GM19467 (cell line): ENCODE measurements at regions not wholly inside any gene's neighbourhood (a gene's known extent, or its start where the extent isn't known, plus 50 kb on each side); places are given as distances from the start of the nearest gene placed in this dataset.

Source experiments
- ATAC-seq: cut with Tn5 transposase; IDR thresholded peaks from one replicate; pipeline ENCODE4 v1.9.1; 2021; ENCODE audit warnings: mild to moderate bottlenecking, moderate library complexity; ENCODE audit not compliant: unreplicated experiment

DNA sequence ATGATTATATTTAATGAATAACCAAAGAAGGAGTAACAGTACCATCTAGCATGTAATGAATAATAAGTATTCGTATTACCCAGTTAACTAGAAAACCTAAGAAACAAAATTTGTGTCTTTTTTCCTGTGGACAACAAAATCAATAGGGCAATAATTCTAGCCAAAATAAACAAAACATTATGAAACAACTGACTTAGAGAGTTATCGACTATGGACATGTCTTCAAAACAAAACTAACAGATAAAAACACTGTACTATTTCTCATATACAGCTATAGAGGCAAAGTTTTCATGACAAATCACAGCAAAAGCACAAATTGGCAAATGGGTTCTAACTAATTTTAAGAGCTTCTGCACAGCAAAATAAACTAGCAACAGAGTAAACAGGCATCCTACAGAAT lies 224.1 kb downstream of the ALX1 start:
- ATAC-seq: no peak

DNA sequence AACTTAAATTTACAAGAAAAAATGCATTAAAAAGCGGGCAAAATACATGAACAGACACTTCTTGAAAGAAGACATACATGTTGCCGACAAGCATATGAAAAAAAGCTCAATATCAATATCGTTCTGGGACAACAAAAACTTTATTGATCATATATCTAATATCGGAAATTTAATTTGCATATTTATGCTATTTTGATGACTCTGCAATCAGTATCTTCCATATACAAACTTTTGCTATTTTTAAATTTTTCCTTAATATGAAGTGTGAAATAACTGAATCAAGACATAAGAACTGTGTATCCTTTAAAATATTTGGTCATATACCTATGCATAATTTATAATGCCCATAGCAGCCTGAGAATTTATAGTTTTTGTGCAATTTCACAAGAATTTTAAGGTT lies 224.6 kb downstream of the ALX1 start:
- ATAC-seq: no peak

DNA sequence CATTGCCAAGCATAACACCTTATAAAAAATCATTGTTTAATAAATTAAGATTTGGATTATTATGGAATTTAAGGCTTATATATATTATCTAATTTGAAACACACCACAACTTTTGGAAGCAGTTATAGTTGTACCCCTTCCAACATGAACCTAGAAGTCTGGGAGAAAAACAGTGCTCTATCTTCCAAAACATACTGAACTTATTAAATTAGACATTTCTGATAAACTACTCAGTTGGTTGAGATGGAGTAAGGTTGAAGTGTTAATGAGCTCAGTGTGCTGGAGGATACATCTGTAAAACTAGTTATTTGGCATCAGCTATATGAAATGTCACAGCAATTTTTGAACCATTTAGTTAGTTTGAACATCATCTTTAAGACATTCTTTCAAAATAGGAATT lies 227.4 kb downstream of the ALX1 start:
- no peak for ATAC-seq

DNA sequence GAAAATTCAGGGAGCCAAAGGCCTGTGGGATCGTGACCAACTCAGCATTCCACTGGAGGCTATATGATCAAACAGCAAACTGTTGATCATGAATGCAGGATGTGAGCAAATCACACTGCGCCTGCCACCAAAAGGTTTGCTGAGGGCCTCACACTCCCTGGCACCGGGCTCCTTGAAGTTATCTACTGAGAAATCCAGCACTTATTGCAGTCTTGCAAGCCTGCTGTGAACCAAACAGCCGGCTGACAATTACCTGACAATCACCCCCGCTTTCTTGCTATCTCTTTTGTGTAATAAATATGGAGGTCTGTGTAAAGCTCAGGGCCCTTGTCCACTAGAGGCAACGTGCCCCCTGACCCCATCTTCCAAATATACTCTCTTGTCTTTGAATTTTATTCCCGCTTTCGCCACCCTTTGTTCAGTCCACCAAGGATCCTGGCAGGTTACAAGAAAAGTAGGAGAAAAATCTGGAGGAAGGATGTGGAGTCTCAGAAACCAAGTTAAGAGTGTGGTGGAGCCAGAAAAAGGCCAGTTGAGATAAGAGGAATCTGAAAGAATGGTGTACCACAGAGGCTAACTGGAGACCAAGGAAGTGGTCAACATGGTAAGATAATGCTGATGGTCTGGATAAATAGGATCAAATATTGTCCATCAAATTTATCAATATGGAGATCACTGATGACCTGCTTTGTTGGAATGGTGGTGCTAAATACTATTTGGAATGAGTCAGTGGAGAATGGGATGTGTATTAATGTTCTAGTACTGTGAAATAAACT lies 229.2 kb downstream of the ALX1 start:
- peak; percentile 45 for ATAC-seq

DNA sequence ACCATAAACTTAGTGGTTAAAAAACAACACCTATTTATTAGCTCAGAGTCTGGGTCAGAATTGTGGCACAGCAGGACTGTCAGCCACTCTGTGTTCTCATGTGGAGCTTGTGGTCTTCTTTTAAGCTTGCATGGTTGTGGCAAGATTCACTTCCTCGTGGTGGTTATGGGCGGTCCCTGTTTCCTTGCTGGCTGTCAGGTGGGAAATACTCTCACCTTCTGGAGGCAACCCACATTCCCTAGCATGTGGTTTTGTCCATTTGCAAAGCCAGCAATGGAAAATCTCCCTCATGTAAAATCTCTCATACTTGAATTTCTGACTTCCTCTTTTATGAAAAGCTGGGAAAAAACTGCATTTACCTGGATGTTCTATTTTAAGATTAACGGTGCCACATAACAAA lies 229.8 kb downstream of the ALX1 start:
- peak; percentile 96 for ATAC-seq

DNA sequence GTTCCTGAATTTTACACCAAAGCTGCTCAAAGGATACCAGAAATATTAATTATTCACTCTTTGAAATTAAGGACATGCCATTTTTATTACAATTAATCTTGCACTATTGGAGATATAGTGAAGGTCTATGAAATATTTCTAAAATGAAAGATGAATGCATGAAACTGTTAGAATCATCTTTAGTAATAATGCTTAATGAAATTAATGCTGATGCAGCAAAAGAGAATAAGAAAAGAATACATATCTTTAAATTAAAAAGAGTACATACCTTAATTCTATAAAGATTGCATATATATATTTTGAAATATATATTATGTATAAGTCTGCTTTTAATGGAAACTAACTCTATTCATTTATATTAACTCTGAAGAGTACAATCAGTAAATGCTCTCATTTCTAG lies 236.0 kb downstream of the ALX1 start:
- ATAC-seq: no peak

DNA sequence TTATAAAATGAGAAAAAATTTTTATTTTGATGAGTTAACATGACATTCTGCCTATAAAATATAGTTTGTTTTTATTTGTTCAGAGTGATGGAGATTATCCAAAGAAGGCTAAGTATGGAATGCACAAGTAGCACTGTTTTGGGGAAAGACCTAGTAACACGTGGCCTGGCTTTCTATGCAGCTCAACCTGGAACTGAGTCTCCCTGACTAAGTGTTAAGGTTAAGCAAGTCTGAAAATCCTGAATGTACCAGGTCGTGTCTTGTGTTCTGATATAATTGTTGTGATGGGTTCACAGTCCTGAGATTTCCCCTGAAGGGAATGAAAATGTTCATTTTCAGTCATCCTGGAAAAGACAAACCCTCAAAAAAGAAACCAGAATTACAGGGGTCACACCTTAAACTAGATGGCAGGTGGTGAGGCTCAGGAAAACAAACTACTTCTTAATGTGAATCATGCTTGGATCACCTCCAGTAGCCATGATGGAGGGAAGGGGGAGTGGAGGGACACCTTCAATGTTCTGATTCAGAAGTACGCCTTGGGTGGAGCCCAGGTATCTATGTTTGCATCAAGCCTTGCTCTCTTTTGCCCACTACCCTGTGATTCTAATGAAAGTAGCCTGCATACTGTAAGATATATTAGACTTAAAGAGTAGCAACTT lies 236.8 kb downstream of the ALX1 start:
- no peak for ATAC-seq

DNA sequence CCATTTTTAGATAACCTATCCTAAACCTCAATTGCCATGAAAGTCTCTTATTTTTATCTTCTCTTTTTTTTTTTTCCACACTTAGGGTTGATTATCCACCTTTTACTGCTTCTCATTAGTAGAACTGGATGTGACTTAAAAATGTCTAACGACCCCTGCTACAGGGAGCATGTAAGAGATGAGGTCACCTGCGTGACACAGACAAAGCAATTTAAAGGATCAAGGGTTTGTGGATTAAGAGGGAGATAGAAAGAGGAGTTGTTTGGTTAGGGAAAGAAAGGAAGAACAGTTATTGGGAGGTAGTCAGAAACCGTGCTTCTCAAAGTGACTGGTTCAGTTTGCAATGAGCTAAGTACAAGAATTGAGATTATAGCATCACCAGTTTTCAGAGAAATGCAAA lies 239.1 kb downstream of the ALX1 start:
- no peak for ATAC-seq

DNA sequence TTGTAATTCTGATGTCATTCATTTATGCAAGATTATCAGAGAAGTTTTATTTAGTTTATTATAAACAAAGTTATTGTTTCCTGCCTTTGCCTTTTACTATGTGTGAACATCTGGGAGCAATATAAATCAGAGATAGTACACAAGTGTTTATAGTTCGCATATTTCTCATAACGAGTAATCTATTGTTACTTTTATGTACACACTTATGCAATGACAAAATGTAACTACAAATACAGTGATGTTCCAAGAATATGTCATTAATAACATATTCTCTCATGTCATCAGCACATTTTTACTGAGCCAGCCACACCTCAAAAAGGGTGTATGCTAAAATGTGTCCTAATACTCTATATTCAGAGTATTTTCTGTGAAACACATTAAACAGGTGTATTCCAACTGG lies 243.2 kb downstream of the ALX1 start:
- no peak for ATAC-seq

DNA sequence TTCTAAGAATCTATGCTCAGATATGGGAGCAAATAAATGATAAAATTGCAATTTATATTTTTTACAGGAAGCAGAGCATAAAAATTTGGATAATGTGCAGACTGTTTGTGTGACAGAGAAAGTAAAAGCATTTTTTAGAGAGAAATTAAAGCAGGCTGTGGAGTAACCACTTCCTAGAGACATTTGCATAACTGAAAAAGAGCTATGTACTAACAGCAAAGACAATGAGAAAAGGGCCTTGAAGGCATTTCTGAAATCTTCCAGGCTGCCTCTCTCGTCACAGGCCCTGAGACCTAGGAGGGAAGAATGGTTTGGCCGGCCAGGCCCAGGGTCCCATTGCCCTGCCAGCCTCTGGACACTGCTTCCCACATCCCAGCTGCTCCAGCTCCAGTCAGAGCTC lies 247.2 kb downstream of the ALX1 start:
- peak; percentile 77 for ATAC-seq

DNA sequence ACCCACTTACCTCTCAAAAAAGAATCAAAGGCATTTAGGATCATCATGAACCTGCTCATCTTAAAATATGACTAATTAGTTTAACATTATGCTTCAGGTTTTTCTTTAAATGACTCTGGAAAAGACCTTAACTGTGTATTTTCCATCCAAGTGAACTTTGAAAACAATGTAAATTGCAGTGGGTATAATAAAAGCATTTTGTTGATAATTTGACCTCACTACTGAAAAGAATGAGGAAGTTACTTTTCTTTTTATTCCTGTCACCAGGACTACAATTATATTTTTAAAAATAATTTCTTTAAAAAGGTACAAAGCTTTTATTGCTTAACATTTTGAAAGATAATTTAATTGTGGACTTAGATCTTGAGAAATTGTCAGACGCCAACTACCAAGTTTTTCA lies 249.9 kb downstream of the ALX1 start:
- no peak for ATAC-seq

DNA sequence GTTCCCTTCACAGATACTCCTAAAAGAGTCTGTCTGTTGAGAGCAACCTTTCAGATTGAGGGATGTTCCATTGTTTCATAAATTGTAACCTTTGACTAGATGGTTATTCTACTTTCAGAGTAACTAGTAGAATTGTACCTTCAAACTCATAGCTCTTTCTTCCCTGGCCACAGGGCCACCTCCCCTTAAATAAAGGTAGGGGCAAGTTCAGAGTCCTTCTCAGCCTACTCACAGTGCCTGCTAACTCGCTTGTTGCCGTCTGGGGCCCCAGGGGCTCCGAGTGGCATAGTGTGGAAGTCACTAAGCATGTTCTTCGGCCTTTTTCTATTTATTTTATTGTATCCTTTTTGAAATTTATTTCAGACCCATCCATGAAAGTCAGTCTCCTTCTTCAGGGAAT lies 250.4 kb downstream of the ALX1 start:
- ATAC-seq: no peak

DNA sequence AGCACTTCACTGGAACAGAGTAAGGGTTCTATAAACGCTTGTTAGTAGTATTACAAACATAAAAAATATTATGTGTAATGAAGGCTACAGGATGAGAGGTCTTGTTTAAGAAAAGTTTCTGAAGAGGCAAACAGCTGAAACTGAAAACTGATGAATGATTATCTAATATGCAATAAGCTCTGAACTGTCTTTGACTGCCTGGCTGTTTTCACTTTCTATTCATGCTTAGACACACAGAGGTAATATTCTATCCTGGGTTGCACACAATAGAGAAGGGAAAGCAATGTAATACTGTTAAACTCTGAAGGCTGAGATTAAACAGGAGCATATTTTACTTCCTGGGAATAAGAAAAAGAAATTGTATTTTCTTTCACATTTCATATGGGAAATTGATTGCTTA lies 251.3 kb downstream of the ALX1 start:
- peak; percentile 89 for ATAC-seq

DNA sequence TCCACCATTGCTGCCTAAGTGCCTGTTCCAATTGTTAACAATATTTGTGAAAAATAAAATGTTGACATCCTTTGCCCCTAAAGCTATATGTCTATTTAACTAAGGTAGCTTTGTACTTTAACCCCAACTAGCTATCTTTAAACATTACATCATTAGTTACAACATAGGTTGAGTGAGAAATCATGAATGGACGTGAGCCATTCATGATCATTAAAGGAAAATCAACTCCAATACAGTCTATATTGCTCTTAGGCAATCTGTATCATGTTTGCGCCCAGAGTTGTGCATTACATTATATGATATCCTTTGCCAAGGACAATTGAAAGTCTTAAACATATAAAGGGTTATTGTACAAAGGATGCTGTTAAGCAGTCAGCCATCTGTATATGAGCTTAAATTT lies 269.6 kb downstream of the ALX1 start:
- ATAC-seq: no peak

DNA sequence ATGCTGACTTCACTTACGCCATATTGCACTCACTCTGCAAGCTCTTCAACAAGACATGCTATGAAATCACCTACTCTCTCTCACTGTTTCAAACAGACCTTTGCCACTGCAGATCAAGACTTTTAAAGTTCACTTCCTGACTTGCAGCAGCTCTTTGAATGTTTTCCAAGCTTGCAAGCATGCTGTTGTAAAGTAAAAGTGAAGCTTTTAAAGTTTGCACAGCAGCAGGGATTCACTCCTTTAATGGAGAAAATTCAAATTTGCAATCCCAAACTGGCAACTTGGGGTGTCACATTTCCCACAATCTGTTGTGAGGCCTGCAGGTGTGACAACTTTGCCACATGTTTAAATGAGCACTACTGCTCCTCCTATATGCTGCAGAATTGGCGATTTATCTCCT lies 270.9 kb downstream of the ALX1 start:
- ATAC-seq: no peak

DNA sequence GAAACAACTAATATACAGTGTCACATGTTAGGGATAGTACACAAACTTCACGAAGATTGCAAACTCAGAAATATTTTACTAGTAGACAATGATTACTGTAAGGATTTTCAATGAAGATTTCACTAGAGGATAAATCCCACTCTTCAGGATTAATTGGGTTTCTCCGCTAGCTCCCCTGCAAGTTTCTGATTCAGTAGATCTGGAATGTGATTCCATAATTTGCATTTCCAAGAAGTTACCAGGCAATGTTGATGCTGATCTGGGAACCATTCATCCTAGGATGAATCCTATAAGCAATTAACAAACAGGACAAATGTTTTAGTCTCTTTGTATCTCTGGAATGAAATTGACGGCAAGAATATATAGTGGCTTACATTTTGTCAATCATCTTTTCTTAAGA lies 272.4 kb downstream of the ALX1 start:
- no peak for ATAC-seq

DNA sequence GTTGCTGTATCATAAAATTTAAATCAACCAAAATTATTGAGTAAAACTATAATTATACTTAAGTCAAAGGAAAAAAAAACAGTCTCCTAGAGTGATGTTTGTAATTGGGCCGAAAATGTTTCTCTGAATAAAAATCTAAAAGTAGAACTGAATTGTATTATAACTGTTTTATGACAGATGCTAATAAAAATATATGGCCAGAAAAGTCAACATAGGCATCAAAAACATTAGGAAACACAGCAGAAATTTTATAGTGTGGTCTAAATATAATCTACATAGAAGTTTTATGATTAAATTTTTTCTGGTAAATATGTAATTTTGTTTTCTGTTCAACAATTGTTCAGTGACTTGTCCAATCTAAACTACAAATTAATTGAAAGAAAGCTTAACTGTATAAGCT lies 277.8 kb downstream of the ALX1 start:
- ATAC-seq: no peak

DNA sequence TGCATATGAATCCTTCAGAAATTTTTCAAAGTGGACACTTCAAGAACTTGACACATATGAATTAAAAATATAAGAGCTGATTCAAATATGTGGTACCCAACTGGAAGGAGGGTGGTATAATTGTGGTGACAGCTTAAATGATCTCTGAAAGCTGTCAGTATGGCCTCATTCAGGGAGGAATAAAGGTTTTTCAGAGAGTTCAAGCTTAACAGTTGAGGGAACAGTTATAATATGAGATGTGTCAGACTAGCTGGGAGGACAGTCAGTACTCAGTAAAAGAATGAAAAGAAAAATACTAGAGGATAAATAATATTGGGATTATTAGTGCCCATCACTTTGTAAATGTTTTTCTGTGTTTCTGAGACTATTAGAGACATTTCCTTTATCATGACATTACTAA lies 277.5 kb downstream of the RASSF9 start:
- no peak for ATAC-seq

DNA sequence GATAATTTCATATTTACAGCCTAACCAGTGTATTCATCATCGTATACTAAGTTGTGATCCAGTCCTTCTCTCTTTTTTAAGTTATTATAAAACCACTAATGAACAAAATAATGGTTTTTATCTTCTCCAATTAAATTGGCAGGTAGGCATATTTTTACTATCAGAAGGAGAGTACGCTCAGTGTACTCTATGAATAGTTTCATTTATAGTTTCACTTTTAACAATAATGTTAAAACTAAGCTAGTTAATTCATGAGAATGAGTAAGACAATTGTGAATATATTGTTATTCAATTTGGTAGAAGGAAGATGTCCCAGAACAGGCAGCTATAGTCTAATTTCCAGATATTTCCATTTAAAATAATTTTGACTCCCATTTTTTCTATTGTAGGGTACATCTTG lies 277.1 kb downstream of the RASSF9 start:
- no peak for ATAC-seq

DNA sequence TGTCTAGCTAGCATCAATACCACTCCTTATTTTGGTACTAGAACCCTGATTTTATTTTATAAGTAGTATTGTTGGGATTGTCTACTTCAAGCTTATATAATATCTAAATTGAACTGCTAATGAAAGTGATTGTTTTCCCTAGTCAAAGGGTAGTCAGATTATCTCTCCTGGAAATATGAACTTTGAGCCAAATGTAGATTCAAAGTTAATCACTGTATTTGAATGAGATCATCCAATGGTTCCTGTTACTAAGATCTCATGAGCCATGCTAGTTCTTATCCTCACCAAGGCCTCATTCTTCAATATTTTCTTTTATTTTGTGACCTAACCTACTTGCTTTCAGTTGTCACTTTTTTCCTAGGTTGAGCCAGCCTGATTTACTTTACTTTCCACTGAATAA lies 276.7 kb downstream of the RASSF9 start:
- ATAC-seq: no peak

DNA sequence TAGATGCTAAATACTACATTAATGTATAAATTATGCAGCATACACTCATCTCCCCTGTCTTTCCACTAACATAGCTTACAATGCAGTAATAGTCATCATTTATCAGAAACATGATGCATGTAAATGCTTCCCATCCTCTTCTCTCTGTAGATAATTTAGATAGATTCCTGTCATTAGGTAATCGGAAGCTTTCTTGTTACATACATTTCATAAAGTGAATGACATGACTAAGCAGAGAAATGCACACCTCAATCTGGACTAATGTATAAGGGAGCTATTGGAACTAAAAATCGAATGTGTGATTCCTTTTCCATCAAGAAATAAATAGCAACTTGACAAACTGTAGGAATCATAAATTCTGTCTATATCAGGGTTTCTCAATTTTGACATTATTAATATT lies 273.4 kb downstream of the RASSF9 start:
- no peak for ATAC-seq

DNA sequence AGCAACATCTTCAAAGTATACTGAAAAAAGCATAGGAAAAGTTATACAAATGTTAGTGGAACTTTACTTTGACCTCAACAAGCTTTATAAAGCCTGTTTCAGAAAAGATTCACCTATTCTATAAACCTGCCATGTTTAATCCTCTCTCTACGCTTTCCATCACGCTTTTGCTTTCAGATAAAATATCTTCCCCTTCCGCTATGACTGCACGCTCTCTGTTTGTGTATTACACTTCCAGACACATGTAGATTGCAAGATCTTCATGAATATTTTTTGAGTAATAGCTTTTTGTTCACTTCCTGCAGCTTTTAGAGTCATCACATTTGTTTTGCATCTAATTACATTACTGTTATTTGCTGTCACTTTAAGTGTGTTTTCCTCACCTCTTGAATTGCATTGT lies 271.4 kb downstream of the RASSF9 start:
- ATAC-seq: no peak
